ENCODE measurements at regions not wholly inside any gene's neighbourhood (a gene's known extent, or its start where the extent isn't known, plus 50 kb on each side); places are given as distances from the start of the nearest gene placed in this dataset.

DNA sequence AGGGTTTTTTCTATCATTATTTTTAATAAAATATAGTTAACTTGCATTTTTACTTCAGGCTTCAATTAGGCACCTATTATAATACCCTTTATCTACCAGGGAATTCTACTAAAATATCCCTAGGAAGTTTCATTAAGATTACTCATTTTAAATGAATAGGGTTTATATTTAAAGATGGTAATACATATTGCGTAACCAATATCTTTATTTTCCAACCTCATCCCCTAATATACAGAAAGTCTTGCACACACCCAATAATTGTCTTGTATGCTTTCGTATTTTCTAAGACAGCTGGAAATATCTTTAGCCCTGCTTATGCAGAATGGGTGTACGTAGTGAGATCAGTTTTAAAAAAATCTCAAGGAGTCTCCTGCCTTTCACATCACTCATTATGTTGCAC, 1186.8 kb downstream of the TECRL start:
- Histone ChIP-seq H3K27me3 (ENCODE audit: insufficient read depth) (no peaks in the 10 kb centered on the region), H3K9ac (no peak overlapping the region), H4K20me1 (ENCODE audit: insufficient read depth) (no peaks in the 10 kb centered on the region), H3K27ac (ENCODE audit: low read depth in 2 of 2, low read length in 1 of 2) (no peak overlapping the region), H2AFZ (ENCODE audit: low read depth) (no peak overlapping the region), H3K9me3 (no peaks in the 10 kb centered on the region), H3K4me3 (ENCODE audit: low read depth in 2 of 2, low read length in 1 of 2) (no peak overlapping the region), H3K36me3 (replicated peaks in 1 of 2; ENCODE audit: control insufficient read depth in 1 of 2, insufficient read depth in 2 of 2, low read length in 1 of 2) (no peaks in the 10 kb centered on the region), H3K9me2 (no peaks in the 10 kb centered on the region), H3F3A (replicated peaks; ENCODE audit: insufficient read depth) (no peaks in the 10 kb centered on the region), H3K4me2 (no peak overlapping the region), H3K79me2 (ENCODE audit: insufficient read depth) (no peaks in the 10 kb centered on the region), H3K4me1 (ENCODE audit: control insufficient read depth in 1 of 2, insufficient read depth in 2 of 2, low read depth in 1 of 2, low read length in 1 of 2) (no peaks in the 10 kb centered on the region)
- no peak for DNase-seq
- TF ChIP-seq RFX5 (IDR thresholded peaks at IDR 0.05; ENCODE audit: low read length), result no peak
- TF ChIP-seq IRF3 (IDR thresholded peaks at IDR 0.05; ENCODE audit: low read depth, low read length), result no peak
- TF ChIP-seq NFIC (IDR thresholded peaks at IDR 0.05; ENCODE audit: borderline replicate concordance), result no peak
- 40% methylated on average over 3 of the region's 3 CpGs for WGBS (ENCODE audit: low lambda C conversion rate)
- ChIA-PET POLR2A (no interaction called here), CTCF (no interaction called here)

DNA sequence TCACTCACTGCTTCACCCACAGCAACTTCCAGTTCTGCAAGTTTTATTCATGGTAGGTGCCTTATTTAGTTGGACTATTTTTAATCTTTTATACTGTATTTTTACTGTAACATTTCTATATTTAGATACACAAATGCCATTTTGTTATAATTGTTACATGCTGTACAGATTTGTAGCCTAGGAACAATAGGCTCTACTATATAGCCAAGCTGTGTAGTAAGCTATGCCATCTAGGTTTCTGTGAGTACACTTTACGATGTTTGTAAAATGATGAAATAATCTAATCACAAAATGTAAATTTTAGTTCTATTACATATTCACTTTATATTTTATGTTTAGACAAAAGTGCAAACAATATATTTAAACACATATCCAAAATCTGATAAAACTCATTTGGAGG, 1187.8 kb downstream of the TECRL start:
- Histone ChIP-seq H3K9me3 (no peaks in the 10 kb centered on the region), H3F3A (replicated peaks; ENCODE audit: insufficient read depth) (no peaks in the 10 kb centered on the region), H3K4me3 (ENCODE audit: low read depth in 2 of 2, low read length in 1 of 2) (no peak overlapping the region), H3K79me2 (ENCODE audit: insufficient read depth) (no peaks in the 10 kb centered on the region), H4K20me1 (ENCODE audit: insufficient read depth) (no peaks in the 10 kb centered on the region), H3K4me2 (no peak overlapping the region), H2AFZ (ENCODE audit: low read depth) (no peak overlapping the region), H3K9me2 (no peaks in the 10 kb centered on the region), H3K27me3 (ENCODE audit: insufficient read depth) (no peaks in the 10 kb centered on the region), H3K27ac (ENCODE audit: low read depth in 2 of 2, low read length in 1 of 2) (no peak overlapping the region), H3K9ac (no peak overlapping the region), H3K4me1 (ENCODE audit: control insufficient read depth in 1 of 2, insufficient read depth in 2 of 2, low read depth in 1 of 2, low read length in 1 of 2) (no peaks in the 10 kb centered on the region), H3K36me3 (replicated peaks in 1 of 2; ENCODE audit: control insufficient read depth in 1 of 2, insufficient read depth in 2 of 2, low read length in 1 of 2) (no peaks in the 10 kb centered on the region)
- ChIA-PET POLR2A (no interaction called here), CTCF (no interaction called here)
- WGBS (ENCODE audit: low lambda C conversion rate), result 62% methylated on average over 1 of the region's 1 CpG
- no peak for DNase-seq
- no peak for TF ChIP-seq RXRA (IDR thresholded peaks at IDR 0.05; ENCODE audit: borderline replicate concordance, low read depth)

- no peak for DNase-seq
- no peaks in the 10 kb centered on the region for H3K36me3 ChIP-seq (replicated peaks in 1 of 2; ENCODE audit: control insufficient read depth in 1 of 2, insufficient read depth in 2 of 2, low read length in 1 of 2)
- H4K20me1 ChIP-seq (ENCODE audit: insufficient read depth), result no peaks in the 10 kb centered on the region
- TF ChIP-seq EP300 (IDR thresholded peaks at IDR 0.05; ENCODE audit: borderline replicate concordance in 1 of 2, low read depth in 1 of 2, low read length in 1 of 2) (no peak), SMC3 (IDR thresholded peaks at IDR 0.05; ENCODE audit: low read depth, low read length) (no peak), TEAD4 (IDR thresholded peaks at IDR 0.05; ENCODE audit: borderline replicate concordance, insufficient read depth) (no peak), RFX5 (IDR thresholded peaks at IDR 0.05; ENCODE audit: low read length) (no peak), JUND (IDR thresholded peaks at IDR 0.05) (no peak), MEF2A (IDR thresholded peaks at IDR 0.05; ENCODE audit: borderline replicate concordance, low read depth) (no peak), USF1 (IDR thresholded peaks at IDR 0.05; ENCODE audit: borderline replicate concordance, low read depth) (no peak), TAF1 (IDR thresholded peaks at IDR 0.05; ENCODE audit: borderline replicate concordance, low read depth, low read length) (no peak), CHD2 (IDR thresholded peaks at IDR 0.05; ENCODE audit: low read length, partially characterized antibody) (no peak)
- TF ChIP-seq, protein P1, sequence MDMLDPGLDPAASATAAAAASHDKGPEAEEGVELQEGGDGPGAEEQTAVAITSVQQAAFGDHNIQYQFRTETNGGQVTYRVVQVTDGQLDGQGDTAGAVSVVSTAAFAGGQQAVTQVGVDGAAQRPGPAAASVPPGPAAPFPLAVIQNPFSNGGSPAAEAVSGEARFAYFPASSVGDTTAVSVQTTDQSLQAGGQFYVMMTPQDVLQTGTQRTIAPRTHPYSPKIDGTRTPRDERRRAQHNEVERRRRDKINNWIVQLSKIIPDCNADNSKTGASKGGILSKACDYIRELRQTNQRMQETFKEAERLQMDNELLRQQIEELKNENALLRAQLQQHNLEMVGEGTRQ (IDR thresholded peaks at IDR 0.05; ENCODE audit: borderline replicate concordance, low read depth, low read length), result no peak
- H3K27ac ChIP-seq (ENCODE audit: low read depth in 2 of 2, low read length in 1 of 2), result no peak overlapping the region
- no peaks in the 10 kb centered on the region for H3F3A ChIP-seq (replicated peaks; ENCODE audit: insufficient read depth)
- H3K79me2 ChIP-seq (ENCODE audit: insufficient read depth), result no peaks in the 10 kb centered on the region
- H3K4me1 ChIP-seq (ENCODE audit: control insufficient read depth in 1 of 2, insufficient read depth in 2 of 2, low read depth in 1 of 2, low read length in 1 of 2), result no peaks in the 10 kb centered on the region
- no peak overlapping the region for H3K4me2 ChIP-seq
- 49% methylated on average over 7 of the region's 7 CpGs for WGBS (ENCODE audit: low lambda C conversion rate)
- H3K9me2 ChIP-seq, result no peaks in the 10 kb centered on the region
- ChIA-PET POLR2A (no interaction called here), CTCF (no interaction called here)
- no peaks in the 10 kb centered on the region for H3K9me3 ChIP-seq
- H3K9ac ChIP-seq, result no peak overlapping the region
- no peaks in the 10 kb centered on the region for H3K27me3 ChIP-seq (ENCODE audit: insufficient read depth)
- no peak overlapping the region for H2AFZ ChIP-seq (ENCODE audit: low read depth)
- H3K4me3 ChIP-seq (ENCODE audit: low read depth in 2 of 2, low read length in 1 of 2), result no peak overlapping the region
These were observed 1190.4 kb downstream of the TECRL start for GRCh38 chr4:63218856-63219255.
